Psoas muscle (tissue), 7 donors: ENCODE measurements at regions not wholly inside any gene's neighbourhood (a gene's known extent, or its start where the extent isn't known, plus 50 kb on each side); places are given as distances from the start of the nearest gene placed in this dataset.

Source experiments
- ATAC-seq, 4 donors: fragments of 200-7000 bp; cut with Tn5 transposase; one replicate each; pipeline ENCODE4 v1.9.1; 2020; ENCODE audit warnings: moderate library complexity in 3 of 4, mild to moderate bottlenecking in 2 of 4
- DNase-seq, 2 donors: peaks; one replicate each; pipeline ENCODE4 v3.0.0-alpha.2; 2020
- H3K27ac ChIP-seq: fragments of 200-600 bp; one replicate; pipeline ENCODE4 v1.8.0; 2022
- H3K27me3 ChIP-seq, 3 donors: fragments of 200-600 bp in 1 of 3; one replicate each; pipeline versions ENCODE4 v1.6.1 to v1.8.0; 2013 to 2022; ENCODE audit warnings: low read length in 2 of 3, mild to moderate bottlenecking in 2 of 3, moderate library complexity in 1 of 3; ENCODE audit not compliant: insufficient read depth in 3 of 3
- H3K36me3 ChIP-seq, 2 donors: fragments of 200-600 bp in 1 of 2; one replicate each; pipeline versions ENCODE4 v1.6.1 to v1.8.0; 2013 to 2022; ENCODE audit warnings: low read depth in 1 of 2, mild to moderate bottlenecking in 1 of 2, moderate library complexity in 1 of 2; ENCODE audit not compliant: insufficient read depth in 1 of 2
- H3K4me1 ChIP-seq: fragments of 200-600 bp; one replicate; pipeline ENCODE4 v1.8.0; 2022
- H3K4me3 ChIP-seq: fragments of 200-600 bp; one replicate; pipeline ENCODE4 v1.8.0; 2022; ENCODE audit warnings: mild to moderate bottlenecking
- H3K9me3 ChIP-seq: fragments of 200-600 bp; one replicate; pipeline ENCODE4 v1.8.0; 2022
- WGBS, 3 donors: extraction: QIAGEN DNeasy Blood & Tissue Kit; methylation state at CpG; one replicate each; pipeline versions ENCODE4 v1.1.6 to v1.1.7; 2013; 5-methylcytosine and 5-hydroxymethylcytosine counted together
- intact Hi-C, 2 donors: fragments of 100-400 bp; cut with DNase I; formaldehyde crosslinking; loops; one replicate each; pipeline versions ENCODE4 v1.11.0 to v1.14.2; 2022
- TF ChIP-seq, protein P1 (sequence below): fragments of 200-600 bp; IDR thresholded peaks from one replicate; pipeline ENCODE4 v1.8.0; 2022; ENCODE audit warnings: antibody characterized with exemption
- donor health status: healthy with polysubstance abuse.
- donor health status: DM: no; HTN: no; CAD: no; lungs with moderate emphysema.
- donor health status: Bipolar disorder and iron deficiency.
- donor health status: healthy.
- donor health status: DM: yes; HTN: yes; CAD: no.
- donor health status: DM: no; HTN: no; CAD: no.
- donor health status: DM: yes; HTN: yes; CAD: no.

DNA sequence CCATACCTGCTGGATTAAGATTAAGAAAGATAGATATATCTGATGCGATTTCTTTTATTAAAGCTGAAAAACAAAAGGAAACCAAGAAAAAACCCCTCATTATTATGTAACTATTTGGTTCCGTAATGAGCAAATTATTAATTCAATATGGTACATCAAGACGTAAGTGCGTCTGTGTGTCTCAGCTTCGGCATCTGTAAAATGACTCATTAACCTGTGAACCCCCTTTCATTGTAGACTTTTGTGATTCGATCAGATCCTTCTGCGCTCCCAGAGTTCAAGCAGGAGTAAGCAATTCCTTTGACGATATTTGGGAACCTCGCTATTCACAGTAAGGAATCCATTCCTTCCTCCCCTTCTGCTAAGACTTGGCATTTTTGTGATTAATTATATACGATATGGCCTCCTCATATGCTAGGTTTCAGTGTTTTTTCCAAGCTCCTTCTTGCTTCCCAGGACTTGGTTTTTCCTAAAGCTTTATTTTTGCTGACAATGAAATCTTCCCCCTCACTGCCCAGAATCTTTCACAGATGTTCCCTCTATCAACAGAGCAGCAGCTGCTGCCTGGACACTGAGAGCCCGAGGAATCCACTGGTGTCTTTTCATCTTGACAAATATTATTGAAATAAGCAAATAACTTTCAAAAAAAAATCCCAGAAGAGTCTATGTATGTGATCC, 171.7 kb upstream of the CELF2 start:
- WGBS, 3 donors = 80 to 84% (median 81%) methylated on average over 11 of the region's 11 CpGs
- H3K27ac ChIP-seq = no peak overlapping the region

DNA sequence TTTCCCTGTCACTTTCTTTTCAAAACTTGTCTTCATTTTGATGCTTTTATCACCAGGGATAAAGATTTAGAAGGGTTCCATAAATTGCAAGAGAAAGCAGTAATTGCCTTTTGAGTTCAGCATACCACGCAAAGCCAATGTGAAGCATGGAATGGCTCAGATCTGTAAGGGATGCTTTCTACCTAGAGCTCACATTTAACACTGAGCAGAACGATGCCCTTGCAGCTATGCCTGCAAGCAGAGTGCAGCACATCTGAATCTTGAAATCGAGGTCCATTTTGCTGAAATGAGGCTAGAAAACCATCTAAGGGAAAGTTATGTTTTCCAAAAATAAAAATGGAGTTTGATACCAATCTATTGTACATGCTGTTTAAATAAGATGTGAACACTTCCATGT, 171.2 kb upstream of the CELF2 start:
- no peak overlapping the region for H3K4me3 ChIP-seq
- intact Hi-C loops = no loop called here
- no peaks in the 10 kb centered on the region for H3K9me3 ChIP-seq
- ATAC-seq = no peak
- no peaks in the 10 kb centered on the region for H3K36me3 ChIP-seq
- DNase-seq = no peak
- TF ChIP-seq, protein P1, sequence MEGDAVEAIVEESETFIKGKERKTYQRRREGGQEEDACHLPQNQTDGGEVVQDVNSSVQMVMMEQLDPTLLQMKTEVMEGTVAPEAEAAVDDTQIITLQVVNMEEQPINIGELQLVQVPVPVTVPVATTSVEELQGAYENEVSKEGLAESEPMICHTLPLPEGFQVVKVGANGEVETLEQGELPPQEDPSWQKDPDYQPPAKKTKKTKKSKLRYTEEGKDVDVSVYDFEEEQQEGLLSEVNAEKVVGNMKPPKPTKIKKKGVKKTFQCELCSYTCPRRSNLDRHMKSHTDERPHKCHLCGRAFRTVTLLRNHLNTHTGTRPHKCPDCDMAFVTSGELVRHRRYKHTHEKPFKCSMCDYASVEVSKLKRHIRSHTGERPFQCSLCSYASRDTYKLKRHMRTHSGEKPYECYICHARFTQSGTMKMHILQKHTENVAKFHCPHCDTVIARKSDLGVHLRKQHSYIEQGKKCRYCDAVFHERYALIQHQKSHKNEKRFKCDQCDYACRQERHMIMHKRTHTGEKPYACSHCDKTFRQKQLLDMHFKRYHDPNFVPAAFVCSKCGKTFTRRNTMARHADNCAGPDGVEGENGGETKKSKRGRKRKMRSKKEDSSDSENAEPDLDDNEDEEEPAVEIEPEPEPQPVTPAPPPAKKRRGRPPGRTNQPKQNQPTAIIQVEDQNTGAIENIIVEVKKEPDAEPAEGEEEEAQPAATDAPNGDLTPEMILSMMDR = no peak
- WGBS, 3 donors = 66 to 78% (median 69%) methylated on average over 3 of the region's 3 CpGs
- no peaks in the 10 kb centered on the region for H3K4me1 ChIP-seq
- H3K27ac ChIP-seq = no peak overlapping the region
- no peaks in the 10 kb centered on the region for H3K27me3 ChIP-seq

More for the DNA sequence above, 171.7 kb upstream of the CELF2 start:
- DNase-seq (no peak), ATAC-seq (no peak)
- Histone ChIP-seq H3K4me3 (no peak overlapping the region), H3K27me3 (no peaks in the 10 kb centered on the region), H3K36me3 (no peaks in the 10 kb centered on the region), H3K9me3 (no peaks in the 10 kb centered on the region), H3K4me1 (no peaks in the 10 kb centered on the region)
- TF ChIP-seq, protein P1 = no peak
- intact Hi-C loops = no loop called here

DNA sequence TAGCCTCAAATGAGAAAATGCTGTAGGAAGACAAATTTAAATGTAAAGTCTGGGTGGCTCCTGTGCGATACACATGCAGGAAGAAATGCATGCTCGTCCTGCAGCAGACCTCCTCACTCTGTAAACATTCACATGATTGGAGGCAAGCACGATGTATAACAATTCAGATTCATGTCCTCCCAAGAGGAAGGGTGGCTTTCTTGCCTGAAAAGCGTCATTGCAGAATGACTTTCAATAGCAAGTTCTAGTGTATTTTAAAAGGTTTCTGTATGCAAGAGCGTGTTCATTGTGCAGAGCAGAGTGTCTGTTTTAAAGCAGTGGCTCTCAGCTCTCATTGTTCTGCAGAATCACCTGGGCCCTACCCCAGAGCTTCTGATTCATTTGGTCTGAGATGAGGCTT, 170.3 kb upstream of the CELF2 start:
- Histone ChIP-seq H3K9me3 (no peaks in the 10 kb centered on the region), H3K36me3 (no peaks in the 10 kb centered on the region), H3K4me3 (no peak overlapping the region), H3K4me1 (no peaks in the 10 kb centered on the region), H3K27me3 (no peaks in the 10 kb centered on the region), H3K27ac (no peak overlapping the region)
- TF ChIP-seq, protein P1 = no peak
- 70 to 79% (median 71%) methylated on average over 5 of the region's 5 CpGs for WGBS, 3 donors
- intact Hi-C loops = no loop called here
- no peak for ATAC-seq
- DNase-seq = no peak

DNA sequence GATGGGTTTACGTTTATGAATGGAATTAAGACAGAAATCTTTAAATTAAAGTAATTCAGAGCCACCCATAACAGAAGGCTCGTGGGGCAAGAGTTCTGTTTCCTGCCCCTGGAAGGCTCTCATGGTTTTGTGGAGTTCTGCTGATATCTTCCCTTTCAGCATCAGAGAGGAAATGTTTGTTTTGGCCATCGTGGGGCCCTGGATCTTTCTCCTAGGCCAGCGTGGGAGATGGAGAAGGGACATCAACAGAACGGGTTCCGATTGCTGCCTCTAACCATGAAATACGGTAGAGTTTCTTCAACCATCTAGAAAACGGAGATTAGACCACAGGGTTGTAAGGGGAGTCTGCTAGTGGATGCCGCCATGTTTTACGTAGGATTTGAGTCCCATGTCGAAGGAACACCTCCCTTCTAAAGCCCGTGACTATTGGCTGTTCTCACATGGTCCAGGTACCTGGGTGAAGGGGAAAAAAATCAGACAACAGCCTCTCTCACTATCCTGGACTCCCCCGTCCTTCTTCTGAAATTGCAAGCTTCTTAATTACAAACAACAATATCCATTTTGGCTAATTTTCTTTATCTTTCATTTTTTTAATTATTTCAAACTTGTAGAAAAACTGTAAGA, 169.1 kb upstream of the CELF2 start:
- no peaks in the 10 kb centered on the region for H3K27me3 ChIP-seq
- H3K4me1 ChIP-seq = no peaks in the 10 kb centered on the region
- H3K27ac ChIP-seq = no peak overlapping the region
- 93 to 97% (median 93%) methylated on average over 13 of the region's 13 CpGs for WGBS, 3 donors
- H3K9me3 ChIP-seq = no peaks in the 10 kb centered on the region
- intact Hi-C loops = no loop called here
- H3K36me3 ChIP-seq = no peaks in the 10 kb centered on the region
- no peak for ATAC-seq
- TF ChIP-seq, protein P1 = no peak
- no peak for DNase-seq
- no peak overlapping the region for H3K4me3 ChIP-seq
